ENCODE measurements at regions not wholly inside any gene's neighbourhood (a gene's known extent, or its start where the extent isn't known, plus 50 kb on each side); places are given as distances from the start of the nearest gene placed in this dataset.

GRCh38 chr18:26639149-26639548, 90.8 kb upstream of the KCTD1 start:
- in situ Hi-C loops (cut with MboI; ENCODE audit: low pct_ligation_motif_present in 1 of 4, low pct_unique_long_range_greater_than_20kb in 1 of 4, low sequenced_read_pairs in 3 of 4) (no loop called here), intact Hi-C loops (cut with DNase I; ENCODE audit: low total_unique reads) (no loop called here)
- no peaks in the 10 kb centered on the region for H3K4me1 ChIP-seq
- no peak for DNase-seq
- no peaks in the 10 kb centered on the region for H3K27me3 ChIP-seq
- H3K27ac ChIP-seq: no peak overlapping the region
- no peaks in the 10 kb centered on the region for H3K9me3 ChIP-seq
- H3K36me3 ChIP-seq: no peaks in the 10 kb centered on the region
- H3K4me3 ChIP-seq: no peak overlapping the region
- 85 to 95% methylated on average over 7 of the region's 7 CpGs for WGBS, 2 donors (ENCODE audit: low coverage in 1 of 2)
- TF ChIP-seq POLR2A (IDR thresholded peaks at IDR 0.05) (no peak), CTCF (IDR thresholded peaks at IDR 0.05) (no peak), POLR2AphosphoS5 (IDR thresholded peaks at IDR 0.05) (no peak), EP300 (IDR thresholded peaks at IDR 0.05; ENCODE audit: low read depth) (no peak)

- WGBS, 2 donors (ENCODE audit: low coverage in 1 of 2): 86 to 89% methylated on average over 2 of the region's 2 CpGs
- H3K4me1 ChIP-seq: no peaks in the 10 kb centered on the region
- no peak overlapping the region for H3K4me3 ChIP-seq
- no peaks in the 10 kb centered on the region for H3K27me3 ChIP-seq
- no peaks in the 10 kb centered on the region for H3K9me3 ChIP-seq
- intact Hi-C loops (cut with DNase I; ENCODE audit: low total_unique reads): no loop called here
- no peak for DNase-seq
- TF ChIP-seq EP300 (IDR thresholded peaks at IDR 0.05; ENCODE audit: low read depth) (no peak), POLR2A (IDR thresholded peaks at IDR 0.05) (no peak), POLR2AphosphoS5 (IDR thresholded peaks at IDR 0.05) (no peak), CTCF (IDR thresholded peaks at IDR 0.05) (no peak)
- in situ Hi-C loops (cut with MboI; ENCODE audit: low pct_ligation_motif_present in 1 of 4, low pct_unique_long_range_greater_than_20kb in 1 of 4, low sequenced_read_pairs in 3 of 4): no loop called here
- no peaks in the 10 kb centered on the region for H3K36me3 ChIP-seq
- no peak overlapping the region for H3K27ac ChIP-seq
Measured at GRCh38 chr18:26637983-26638382, 89.6 kb upstream of the KCTD1 start.

GRCh38 chr18:26637324-26637723, 89.0 kb upstream of the KCTD1 start:
- DNase-seq: no peak
- no peaks in the 10 kb centered on the region for H3K9me3 ChIP-seq
- no peak overlapping the region for H3K4me3 ChIP-seq
- H3K27me3 ChIP-seq: no peaks in the 10 kb centered on the region
- H3K36me3 ChIP-seq: no peaks in the 10 kb centered on the region
- H3K4me1 ChIP-seq: no peaks in the 10 kb centered on the region
- no peak overlapping the region for H3K27ac ChIP-seq
- intact Hi-C loops (cut with DNase I; ENCODE audit: low total_unique reads): no loop called here
- TF ChIP-seq EP300 (IDR thresholded peaks at IDR 0.05; ENCODE audit: low read depth): no peak
- TF ChIP-seq POLR2A (IDR thresholded peaks at IDR 0.05): no peak
- no peak for TF ChIP-seq POLR2AphosphoS5 (IDR thresholded peaks at IDR 0.05)
- TF ChIP-seq CTCF (IDR thresholded peaks at IDR 0.05): no peak
- in situ Hi-C loops (cut with MboI; ENCODE audit: low pct_ligation_motif_present in 1 of 4, low pct_unique_long_range_greater_than_20kb in 1 of 4, low sequenced_read_pairs in 3 of 4): no loop called here
- 60 to 75% methylated on average over 1 to 8 of the region's 8 CpGs for WGBS, 2 donors (ENCODE audit: low coverage in 1 of 2)

- H3K27ac ChIP-seq: no peak overlapping the region
- intact Hi-C loops (cut with DNase I; ENCODE audit: low total_unique reads): no loop called here
- in situ Hi-C loops (cut with MboI; ENCODE audit: low pct_ligation_motif_present in 1 of 4, low pct_unique_long_range_greater_than_20kb in 1 of 4, low sequenced_read_pairs in 3 of 4): no loop called here
- H3K4me1 ChIP-seq: no peaks in the 10 kb centered on the region
- no peaks in the 10 kb centered on the region for H3K36me3 ChIP-seq
- H3K27me3 ChIP-seq: no peaks in the 10 kb centered on the region
- no peak overlapping the region for H3K4me3 ChIP-seq
- DNase-seq: no peak
- H3K9me3 ChIP-seq: no peaks in the 10 kb centered on the region
- 81% methylated on average over 4 of the region's 4 CpGs; no CpG with 5 or more reads in 1 of the 2 donors for WGBS, 2 donors (ENCODE audit: low coverage in 1 of 2)
- TF ChIP-seq CTCF (IDR thresholded peaks at IDR 0.05): no peak
- no peak for TF ChIP-seq EP300 (IDR thresholded peaks at IDR 0.05; ENCODE audit: low read depth)
- no peak for TF ChIP-seq POLR2A (IDR thresholded peaks at IDR 0.05)
- no peak for TF ChIP-seq POLR2AphosphoS5 (IDR thresholded peaks at IDR 0.05)
Measured at GRCh38 chr18:26635466-26635865, 87.1 kb upstream of the KCTD1 start.
